GM19240 (cell line): ENCODE measurements at regions not wholly inside any gene's neighbourhood (a gene's known extent, or its start where the extent isn't known, plus 50 kb on each side); places are given as distances from the start of the nearest gene placed in this dataset.

Experiments used
- DNase-seq: peaks from one replicate; pipeline ENCODE4 v3.0.0; 2011; ENCODE audit warnings: low spot score; ENCODE audit not compliant: insufficient read length

DNA sequence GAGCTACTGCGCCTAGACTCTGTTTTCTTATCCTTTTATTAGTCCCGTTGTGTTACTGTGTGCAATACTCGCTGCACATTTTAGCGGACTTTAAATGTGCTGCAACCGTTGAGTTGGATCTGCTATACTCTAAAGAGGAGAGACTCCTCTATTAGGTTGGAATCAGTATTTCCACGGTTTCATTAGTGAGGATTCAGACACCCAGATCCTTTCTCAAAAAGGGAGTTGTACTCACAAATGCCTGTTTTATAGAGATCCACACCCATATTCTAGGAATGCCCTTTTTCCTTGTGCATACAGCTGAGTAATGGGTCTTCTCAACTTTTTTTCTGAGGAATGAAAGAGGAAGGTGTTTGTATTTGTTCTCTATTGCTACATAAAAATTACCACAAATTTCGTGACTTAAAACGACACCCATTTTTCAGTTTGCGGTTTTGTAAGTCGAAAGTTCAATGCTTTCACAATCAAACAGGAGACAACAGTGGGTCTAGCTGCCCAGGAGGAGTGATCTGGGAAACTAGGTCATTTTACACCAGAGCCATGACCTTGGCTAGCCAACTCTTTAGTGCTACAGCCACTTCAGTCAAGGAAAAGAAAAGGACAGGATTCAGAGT lies 52.8 kb upstream of the SLC44A1 start:
- peak; percentile 30 for DNase-seq

DNA sequence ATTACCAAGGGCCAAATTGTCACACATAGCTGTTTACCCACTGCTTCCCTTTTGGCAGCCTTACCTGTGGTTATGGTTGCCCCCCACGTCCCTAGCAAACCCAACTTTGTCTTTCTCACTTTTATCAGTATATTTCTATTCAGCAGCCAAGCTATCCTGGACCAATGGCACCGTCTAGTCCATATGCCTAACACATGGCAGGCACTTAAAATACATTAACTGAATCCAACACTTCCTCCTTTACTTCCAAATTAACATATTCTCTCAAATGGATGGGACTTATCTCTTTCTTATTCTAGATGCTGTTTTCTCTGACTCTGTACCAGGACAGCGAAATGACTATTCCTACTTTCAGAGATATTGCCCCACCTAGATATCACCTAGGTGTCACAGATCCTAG lies 50.9 kb upstream of the SLC44A1 start:
- no peak for DNase-seq

DNA sequence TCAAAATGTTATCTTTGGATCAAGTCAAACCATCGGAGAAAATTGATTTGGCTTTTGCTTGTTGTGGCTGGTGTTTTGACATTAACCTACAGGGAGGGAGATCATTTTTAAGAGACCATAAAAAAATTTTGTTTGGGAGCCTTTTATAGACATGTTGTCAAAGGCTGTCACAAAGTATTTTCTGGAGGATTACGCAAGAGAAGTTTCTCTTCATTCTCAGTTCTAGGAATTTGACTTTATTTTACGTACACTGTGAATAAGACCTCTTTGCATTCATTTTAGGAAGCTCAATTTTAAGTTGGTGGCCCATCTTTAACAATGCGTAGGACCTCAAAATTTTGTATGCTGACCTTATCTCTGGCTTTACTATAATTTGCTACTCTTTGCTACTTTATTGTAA lies 50.2 kb upstream of the SLC44A1 start:
- no peak for DNase-seq
